ENCODE measurements at regions not wholly inside any gene's neighbourhood (a gene's known extent, or its start where the extent isn't known, plus 50 kb on each side); places are given as distances from the start of the nearest gene placed in this dataset.
"Not testable (repeated sequence)": the region's sequence is repeated elsewhere in the genome, so short reads cannot be mapped to it uniquely, and the experiment has no call there.

GRCh38 chr2:126952216-126952615 is 53.5 kb downstream of the TEX51 start:
- DNase-seq = no peak

- no peak for DNase-seq
These were observed 54.8 kb downstream of the TEX51 start for GRCh38 chr2:126953483-126953882.

- no peak for DNase-seq
These were observed 56.1 kb downstream of the TEX51 start for GRCh38 chr2:126954831-126955230.

GRCh38 chr2:126956773-126957172 is 58.1 kb downstream of the TEX51 start:
- DNase-seq = not testable (repeated sequence)

GRCh38 chr2:126963390-126963789 is 64.7 kb downstream of the TEX51 start:
- no peak for DNase-seq

GRCh38 chr2:126966601-126967000 is 67.9 kb downstream of the TEX51 start:
- DNase-seq = no peak

- no peak for DNase-seq
These were observed 71.9 kb downstream of the TEX51 start for GRCh38 chr2:126970583-126970982.

GRCh38 chr2:126971162-126971480 is 72.4 kb downstream of the TEX51 start:
- no peak for DNase-seq

GRCh38 chr2:126971481-126972278 is 73.0 kb downstream of the TEX51 start:
- DNase-seq = peak; percentile 29 to 55 (median 43)

GRCh38 chr2:126972279-126972626 is 73.6 kb downstream of the TEX51 start:
- DNase-seq = no peak

GRCh38 chr2:126973745-126974144 is 75.1 kb downstream of the TEX51 start:
- DNase-seq = no peak

GRCh38 chr2:126975671-126976655 is 77.3 kb downstream of the TEX51 start:
- no peak for DNase-seq

- no peak for DNase-seq
These were observed 78.1 kb downstream of the TEX51 start for GRCh38 chr2:126976721-126977328.

GRCh38 chr2:126978333-126978732 is 79.6 kb downstream of the TEX51 start:
- DNase-seq = no peak

- no peak for DNase-seq
These were observed 80.6 kb downstream of the TEX51 start for GRCh38 chr2:126979039-126980003.

- no peak for DNase-seq
These were observed 82.8 kb downstream of the TEX51 start for GRCh38 chr2:126981476-126981875.

GRCh38 chr2:126982935-126983334 is 84.2 kb downstream of the TEX51 start:
- DNase-seq = no peak

- DNase-seq = no peak
These were observed 88.0 kb downstream of the TEX51 start for GRCh38 chr2:126986631-126987187.

- no peak for DNase-seq
These were observed 89.8 kb downstream of the TEX51 start for GRCh38 chr2:126988482-126988881.

- DNase-seq = not testable (repeated sequence)
These were observed 90.4 kb downstream of the TEX51 start for GRCh38 chr2:126989064-126989463.

GRCh38 chr2:126990200-126990599 is 91.5 kb downstream of the TEX51 start:
- DNase-seq = no peak

Measured in T-helper 1 cell (primary cell).